HCT116 (cell line): ENCODE measurements at regions not wholly inside any gene's neighbourhood (a gene's known extent, or its start where the extent isn't known, plus 50 kb on each side); places are given as distances from the start of the nearest gene placed in this dataset.

Source experiments
- ATAC-seq: fragments of 200-7000 bp; cut with Tn5 transposase; 2 replicates; pipeline ENCODE4 v1.9.1; 2020; ENCODE audit warnings: mild to moderate bottlenecking, moderate library complexity
- BruUV-seq: library from RNA; stranded (reverse); fragments of 400-500 nt; replicated peaks from 2 replicates; lab custom pipeline; 2021; lab: Mats Ljungman, UMichigan
- CTCF ChIA-PET: fragments of 300-600 bp; sonication (Branson Sonifier 250); formaldehyde crosslinking; loops from one replicate; lab custom pipeline; 2021; ENCODE audit warnings: antibody characterized with exemption; lab: Charles Lee
- POLR2A ChIA-PET: fragments of 300-600, 350-600 bp; sonication (Branson Sonifier 250); formaldehyde crosslinking; loops from one replicate; lab custom pipeline; 2021; ENCODE audit warnings: antibody characterized with exemption; lab: Charles Lee
- RAD21 ChIA-PET, 2 experiments: fragments of 300-600 bp; sonication (Branson Sonifier 250); formaldehyde crosslinking; loops; one replicate each; lab custom pipeline; 2023; ENCODE audit warnings: low total read pairs in 2 of 2; ENCODE audit not compliant: uncharacterized antibody in 2 of 2, unreplicated experiment in 2 of 2, low non-redundant PET in 1 of 2; lab: Charles Lee
- DNase-seq: peaks from one replicate; pipeline ENCODE4 v3.0.0-alpha.2; 2010; ENCODE audit warnings: low read depth, low spot score
- H2AFZ ChIP-seq: fragments of 200-600 bp; shearing (Covaris generic), sonication (generic); 2 replicates; pipeline ENCODE4 v1.6.1; 2017; ENCODE audit warnings: low read depth, mixed run types, mixed read lengths, antibody characterized with exemption, low read length; ENCODE audit not compliant: poor library complexity, severe bottlenecking
- H3K27ac ChIP-seq: 2 replicates; pipeline ENCODE4 v1.5.1; 2012; ENCODE audit warnings: low read depth, low read length
- H3K27me3 ChIP-seq: fragments of 200-600 bp; sonication (generic); 2 replicates; pipeline ENCODE4 v1.6.1; 2016; ENCODE audit warnings: mixed run types, low read length, mixed read lengths; ENCODE audit not compliant: insufficient read depth
- H3K36me3 ChIP-seq, 2 experiments: fragments of 200-500 bp in 1 of 2; fragments of 200-600 bp in 1 of 2; sonication (Bioruptor generic) in 1 of 2; sonication (generic) in 1 of 2; 2 replicates each; pipeline versions ENCODE4 v1.5.1 to v1.6.1; 2014 to 2016; ENCODE audit warnings: low read length in 2 of 2, inconsistent platforms in 1 of 2, mixed read lengths in 1 of 2, mixed run types in 1 of 2; ENCODE audit not compliant: insufficient read depth in 2 of 2, control insufficient read depth in 1 of 2
- H3K4me1 ChIP-seq, 2 experiments: fragments of 200-600 bp in 1 of 2; sonication (generic) in 1 of 2; 2 replicates each; pipeline versions ENCODE4 v1.5.1 to v1.6.1; 2012 to 2017; ENCODE audit warnings: low read length in 2 of 2, inconsistent platforms in 1 of 2, mild to moderate bottlenecking in 1 of 2, mixed read lengths in 1 of 2, mixed run types in 1 of 2, moderate library complexity in 1 of 2; ENCODE audit not compliant: insufficient read depth in 2 of 2, control insufficient read depth in 1 of 2
- H3K4me2 ChIP-seq: fragments of 200-600 bp; sonication (generic); 2 replicates; pipeline ENCODE4 v1.6.1; 2017; ENCODE audit warnings: mixed run types, low read length, mixed read lengths
- H3K4me3 ChIP-seq, 2 experiments: fragments of 200-600 bp in 1 of 2; sonication (generic) in 1 of 2; replicated peaks in 1 of 2; 2 replicates each; pipeline ENCODE4 v1.5.1; 2011 to 2016; ENCODE audit warnings: low read length in 2 of 2, control low read depth in 1 of 2, low read depth in 1 of 2, mild to moderate bottlenecking in 1 of 2, mixed read lengths in 1 of 2, mixed run types in 1 of 2
- H3K79me2 ChIP-seq: fragments of 200-600 bp; sonication (generic); 2 replicates; pipeline ENCODE4 v1.6.1; 2017; ENCODE audit warnings: mild to moderate bottlenecking, mixed run types, low read length, moderate library complexity, mixed read lengths; ENCODE audit not compliant: insufficient read depth
- H3K9ac ChIP-seq: fragments of 200-600 bp; sonication (generic); 2 replicates; pipeline ENCODE4 v1.6.1; 2016; ENCODE audit warnings: low read length, mixed read lengths
- H3K9me2 ChIP-seq: fragments of 200-600 bp; sonication (generic), shearing (Covaris generic); 2 replicates; pipeline ENCODE4 v1.6.1; 2017; ENCODE audit warnings: mixed run types, mild to moderate bottlenecking, moderate library complexity; ENCODE audit not compliant: insufficient read depth
- H3K9me3 ChIP-seq, 2 experiments: fragments of 200-500 bp in 1 of 2; fragments of 200-600 bp in 1 of 2; sonication (Bioruptor generic) in 1 of 2; sonication (generic) in 1 of 2; 2 replicates each; pipeline ENCODE4 v1.6.1; 2014 to 2017; ENCODE audit warnings: low read length in 2 of 2, mixed read lengths in 2 of 2, inconsistent platforms in 1 of 2, low read depth in 1 of 2, mild to moderate bottlenecking in 1 of 2, mixed run types in 1 of 2, moderate library complexity in 1 of 2; ENCODE audit not compliant: control insufficient read depth in 1 of 2, insufficient read depth in 1 of 2
- H4K20me1 ChIP-seq: fragments of 200-600 bp; sonication (generic), shearing (Covaris generic); 2 replicates; pipeline ENCODE4 v1.6.1; 2017; ENCODE audit warnings: mixed run types, mild to moderate bottlenecking, moderate library complexity; ENCODE audit not compliant: insufficient read depth
- CBX3 ChIP-seq: IDR thresholded peaks from 2 replicates; pipeline ENCODE4 v1.6.1; 2012; ENCODE audit warnings: low read depth
- EGR1 ChIP-seq: IDR thresholded peaks from 2 replicates; pipeline ENCODE4 v1.6.1; 2012; ENCODE audit warnings: low read depth
- ELF1 ChIP-seq: IDR thresholded peaks from 2 replicates; pipeline ENCODE4 v1.6.1; 2012; ENCODE audit warnings: low read depth, borderline replicate concordance
- EZH2 ChIP-seq: fragments of 200-600 bp; sonication (generic); IDR thresholded peaks from 2 replicates; pipeline ENCODE4 v1.6.1; 2017; ENCODE audit warnings: antibody characterized with exemption, mixed run types
- EZH2phosphoT487 ChIP-seq: fragments of 200-600 bp; IDR thresholded peaks from 2 replicates; pipeline ENCODE4 v1.6.1; 2018; ENCODE audit warnings: antibody characterized with exemption, borderline replicate concordance
- FOSL1 ChIP-seq: IDR thresholded peaks from 2 replicates; pipeline ENCODE4 v1.6.1; 2012; ENCODE audit warnings: low read depth
- JUND ChIP-seq: IDR thresholded peaks from 2 replicates; pipeline ENCODE4 v1.6.1; 2012
- POLR2A ChIP-seq: IDR thresholded peaks from 2 replicates; pipeline ENCODE4 v1.7.0; 2011; ENCODE audit warnings: borderline replicate concordance; ENCODE audit not compliant: insufficient read depth, insufficient read length; ENCODE audit errors: extremely low read depth
- POLR2AphosphoS5 ChIP-seq: IDR thresholded peaks from 2 replicates; pipeline ENCODE4 v1.6.1; 2011; ENCODE audit warnings: mild to moderate bottlenecking, low read depth, low read length, moderate library complexity
- SIN3A ChIP-seq: IDR thresholded peaks from 2 replicates; pipeline ENCODE4 v1.6.1; 2012; ENCODE audit warnings: low read depth
- SP1 ChIP-seq: IDR thresholded peaks from 2 replicates; pipeline ENCODE4 v1.6.1; 2012; ENCODE audit warnings: low read depth
- SRF ChIP-seq: IDR thresholded peaks from 2 replicates; pipeline ENCODE4 v1.6.1; 2012; ENCODE audit warnings: low read depth
- TCF7L2 ChIP-seq: IDR thresholded peaks from 2 replicates; pipeline ENCODE4 v1.7.0; 2011; ENCODE audit warnings: borderline replicate concordance, inconsistent platforms; ENCODE audit not compliant: insufficient read depth, insufficient read length; ENCODE audit errors: extremely low read depth
- ZFX ChIP-seq: fragments of 450-650 bp; IDR thresholded peaks from 2 replicates; pipeline ENCODE4 v1.6.1; 2017
- intact Hi-C: fragments of 100-400 bp; cut with micrococcal nuclease; formaldehyde crosslinking; loops from 2 replicates; pipeline ENCODE4 v1.10.0; 2022
- TF ChIP-seq, protein P1 (sequence below): IDR thresholded peaks from 2 replicates; pipeline ENCODE4 v1.6.1; 2011; ENCODE audit warnings: mild to moderate bottlenecking, low read length, moderate library complexity; ENCODE audit not compliant: insufficient replicate concordance; ENCODE audit errors: extremely low read depth
- TF ChIP-seq, protein P2 (sequence below): IDR thresholded peaks from 2 replicates; pipeline ENCODE4 v1.6.1; 2012
- TF ChIP-seq, protein P3 (sequence below): IDR thresholded peaks from 2 replicates; pipeline ENCODE4 v1.6.1; 2012
- TF ChIP-seq, protein P4 (sequence below), 3 experiments: fragments of 200-600 bp in 1 of 3; sonication (generic) in 1 of 3; IDR thresholded peaks in 2 of 3; conservative IDR thresholded peaks in 1 of 3; 2 replicates each; pipeline ENCODE4 v1.5.1; 2012 to 2017; ENCODE audit warnings: low read depth in 2 of 3, low read length in 2 of 3, antibody characterized with exemption in 1 of 3, borderline replicate concordance in 1 of 3, control low read depth in 1 of 3, mild to moderate bottlenecking in 1 of 3, mixed read lengths in 1 of 3, mixed run types in 1 of 3, moderate library complexity in 1 of 3; ENCODE audit not compliant: insufficient read depth in 1 of 3
- TF ChIP-seq, protein P5 (sequence below): IDR thresholded peaks from 2 replicates; pipeline ENCODE4 v1.6.1; 2012; ENCODE audit warnings: low read depth

DNA sequence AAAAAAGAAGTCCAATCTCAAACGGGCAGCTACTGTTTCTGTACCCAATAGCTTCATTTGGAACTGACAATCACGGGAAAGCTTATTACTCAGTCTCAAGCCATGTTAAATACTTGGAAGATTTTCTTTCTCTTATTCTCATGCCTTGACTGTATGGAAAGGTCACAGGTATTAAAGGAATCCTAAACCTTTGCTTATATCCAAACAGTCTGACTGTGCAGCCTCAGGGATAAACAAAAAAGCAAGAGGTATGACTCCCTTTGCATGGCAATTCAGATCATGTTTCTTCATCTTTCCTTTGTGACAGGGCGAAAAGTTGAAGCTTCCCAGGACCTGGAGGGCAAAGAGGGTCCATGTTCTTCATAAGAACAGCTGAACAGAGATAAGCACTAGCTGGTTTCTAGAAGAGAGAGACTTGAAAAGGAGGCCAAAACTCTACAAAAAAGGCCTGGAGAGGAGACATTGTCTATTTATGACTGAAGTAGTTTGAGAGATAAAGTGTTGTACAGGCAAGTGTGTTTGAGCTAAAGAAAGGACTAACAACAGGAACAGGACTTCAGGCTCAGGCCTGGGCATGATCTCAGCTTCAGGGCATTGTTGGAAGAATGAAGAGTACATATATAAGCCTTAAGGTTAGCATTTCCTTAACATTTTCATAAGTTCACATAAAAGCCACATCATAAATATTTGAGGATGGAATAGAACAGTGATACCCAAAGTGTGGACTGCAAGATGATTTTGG lies 231.0 kb upstream of the THRB start:
- intact Hi-C loops, result no loop called here
- Histone ChIP-seq H2AFZ (no peak overlapping the region), H3K79me2 (no peaks in the 10 kb centered on the region), H4K20me1 (no peaks in the 10 kb centered on the region), H3K9me3 (no peaks in the 10 kb centered on the region), H3K4me3 (no peak overlapping the region), H3K27me3 (peaks cover 51% of the 10 kb centered on the region), H3K9me2 (no peaks in the 10 kb centered on the region), H3K4me1 (no peaks in the 10 kb centered on the region), H3K27ac (no peak overlapping the region), H3K36me3 (no peaks in the 10 kb centered on the region), H3K9ac (no peak overlapping the region), H3K4me2 (no peak overlapping the region)
- ChIA-PET RAD21 (no interaction called here), CTCF (no interaction called here), POLR2A (no interaction called here)
- no peak for ATAC-seq
- TF ChIP-seq EZH2phosphoT487 (no peak), SIN3A (no peak), EGR1 (no peak), SRF (no peak), ELF1 (no peak), EZH2 (no peak), JUND (no peak), SP1 (no peak), TCF7L2 (no peak), CBX3 (no peak), POLR2A (no peak), ZFX (no peak), POLR2AphosphoS5 (no peak), FOSL1 (no peak)
- TF ChIP-seq, protein P1, sequence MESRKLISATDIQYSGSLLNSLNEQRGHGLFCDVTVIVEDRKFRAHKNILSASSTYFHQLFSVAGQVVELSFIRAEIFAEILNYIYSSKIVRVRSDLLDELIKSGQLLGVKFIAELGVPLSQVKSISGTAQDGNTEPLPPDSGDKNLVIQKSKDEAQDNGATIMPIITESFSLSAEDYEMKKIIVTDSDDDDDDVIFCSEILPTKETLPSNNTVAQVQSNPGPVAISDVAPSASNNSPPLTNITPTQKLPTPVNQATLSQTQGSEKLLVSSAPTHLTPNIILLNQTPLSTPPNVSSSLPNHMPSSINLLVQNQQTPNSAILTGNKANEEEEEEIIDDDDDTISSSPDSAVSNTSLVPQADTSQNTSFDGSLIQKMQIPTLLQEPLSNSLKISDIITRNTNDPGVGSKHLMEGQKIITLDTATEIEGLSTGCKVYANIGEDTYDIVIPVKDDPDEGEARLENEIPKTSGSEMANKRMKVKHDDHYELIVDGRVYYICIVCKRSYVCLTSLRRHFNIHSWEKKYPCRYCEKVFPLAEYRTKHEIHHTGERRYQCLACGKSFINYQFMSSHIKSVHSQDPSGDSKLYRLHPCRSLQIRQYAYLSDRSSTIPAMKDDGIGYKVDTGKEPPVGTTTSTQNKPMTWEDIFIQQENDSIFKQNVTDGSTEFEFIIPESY, result no peak
- TF ChIP-seq, protein P2, sequence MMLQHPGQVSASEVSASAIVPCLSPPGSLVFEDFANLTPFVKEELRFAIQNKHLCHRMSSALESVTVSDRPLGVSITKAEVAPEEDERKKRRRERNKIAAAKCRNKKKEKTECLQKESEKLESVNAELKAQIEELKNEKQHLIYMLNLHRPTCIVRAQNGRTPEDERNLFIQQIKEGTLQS, result no peak
- TF ChIP-seq, protein P3, sequence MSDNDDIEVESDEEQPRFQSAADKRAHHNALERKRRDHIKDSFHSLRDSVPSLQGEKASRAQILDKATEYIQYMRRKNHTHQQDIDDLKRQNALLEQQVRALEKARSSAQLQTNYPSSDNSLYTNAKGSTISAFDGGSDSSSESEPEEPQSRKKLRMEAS, result no peak
- TF ChIP-seq, protein P4, sequence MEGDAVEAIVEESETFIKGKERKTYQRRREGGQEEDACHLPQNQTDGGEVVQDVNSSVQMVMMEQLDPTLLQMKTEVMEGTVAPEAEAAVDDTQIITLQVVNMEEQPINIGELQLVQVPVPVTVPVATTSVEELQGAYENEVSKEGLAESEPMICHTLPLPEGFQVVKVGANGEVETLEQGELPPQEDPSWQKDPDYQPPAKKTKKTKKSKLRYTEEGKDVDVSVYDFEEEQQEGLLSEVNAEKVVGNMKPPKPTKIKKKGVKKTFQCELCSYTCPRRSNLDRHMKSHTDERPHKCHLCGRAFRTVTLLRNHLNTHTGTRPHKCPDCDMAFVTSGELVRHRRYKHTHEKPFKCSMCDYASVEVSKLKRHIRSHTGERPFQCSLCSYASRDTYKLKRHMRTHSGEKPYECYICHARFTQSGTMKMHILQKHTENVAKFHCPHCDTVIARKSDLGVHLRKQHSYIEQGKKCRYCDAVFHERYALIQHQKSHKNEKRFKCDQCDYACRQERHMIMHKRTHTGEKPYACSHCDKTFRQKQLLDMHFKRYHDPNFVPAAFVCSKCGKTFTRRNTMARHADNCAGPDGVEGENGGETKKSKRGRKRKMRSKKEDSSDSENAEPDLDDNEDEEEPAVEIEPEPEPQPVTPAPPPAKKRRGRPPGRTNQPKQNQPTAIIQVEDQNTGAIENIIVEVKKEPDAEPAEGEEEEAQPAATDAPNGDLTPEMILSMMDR (IDR thresholded peaks at IDR 0.05 in 2 of 3, conservative IDR thresholded peaks at IDR 0.05 in 1 of 3; ENCODE audit: borderline replicate concordance in 1 of 3, insufficient read depth in 1 of 3, low read depth in 2 of 3, low read length in 2 of 3), result no peak
- TF ChIP-seq, protein P5, sequence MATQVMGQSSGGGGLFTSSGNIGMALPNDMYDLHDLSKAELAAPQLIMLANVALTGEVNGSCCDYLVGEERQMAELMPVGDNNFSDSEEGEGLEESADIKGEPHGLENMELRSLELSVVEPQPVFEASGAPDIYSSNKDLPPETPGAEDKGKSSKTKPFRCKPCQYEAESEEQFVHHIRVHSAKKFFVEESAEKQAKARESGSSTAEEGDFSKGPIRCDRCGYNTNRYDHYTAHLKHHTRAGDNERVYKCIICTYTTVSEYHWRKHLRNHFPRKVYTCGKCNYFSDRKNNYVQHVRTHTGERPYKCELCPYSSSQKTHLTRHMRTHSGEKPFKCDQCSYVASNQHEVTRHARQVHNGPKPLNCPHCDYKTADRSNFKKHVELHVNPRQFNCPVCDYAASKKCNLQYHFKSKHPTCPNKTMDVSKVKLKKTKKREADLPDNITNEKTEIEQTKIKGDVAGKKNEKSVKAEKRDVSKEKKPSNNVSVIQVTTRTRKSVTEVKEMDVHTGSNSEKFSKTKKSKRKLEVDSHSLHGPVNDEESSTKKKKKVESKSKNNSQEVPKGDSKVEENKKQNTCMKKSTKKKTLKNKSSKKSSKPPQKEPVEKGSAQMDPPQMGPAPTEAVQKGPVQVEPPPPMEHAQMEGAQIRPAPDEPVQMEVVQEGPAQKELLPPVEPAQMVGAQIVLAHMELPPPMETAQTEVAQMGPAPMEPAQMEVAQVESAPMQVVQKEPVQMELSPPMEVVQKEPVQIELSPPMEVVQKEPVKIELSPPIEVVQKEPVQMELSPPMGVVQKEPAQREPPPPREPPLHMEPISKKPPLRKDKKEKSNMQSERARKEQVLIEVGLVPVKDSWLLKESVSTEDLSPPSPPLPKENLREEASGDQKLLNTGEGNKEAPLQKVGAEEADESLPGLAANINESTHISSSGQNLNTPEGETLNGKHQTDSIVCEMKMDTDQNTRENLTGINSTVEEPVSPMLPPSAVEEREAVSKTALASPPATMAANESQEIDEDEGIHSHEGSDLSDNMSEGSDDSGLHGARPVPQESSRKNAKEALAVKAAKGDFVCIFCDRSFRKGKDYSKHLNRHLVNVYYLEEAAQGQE, result no peak
- BruUV-seq, result no TSS peak
- DNase-seq, result no peak
